CD4-positive, alpha-beta T cell treated with Interleukin-2 at 100 ng/mL for 4 hours (primary cell): ENCODE measurements at regions not wholly inside any gene's neighbourhood (a gene's known extent, or its start where the extent isn't known, plus 50 kb on each side); places are given as distances from the start of the nearest gene placed in this dataset.
"Not testable (repeated sequence)": the region's sequence is repeated elsewhere in the genome, so short reads cannot be mapped to it uniquely, and the experiment has no call there.

Source experiments
- DNase-seq: peaks from one replicate; pipeline ENCODE4 v3.0.0-alpha.2; 2020; ENCODE audit warnings: low spot score

DNA sequence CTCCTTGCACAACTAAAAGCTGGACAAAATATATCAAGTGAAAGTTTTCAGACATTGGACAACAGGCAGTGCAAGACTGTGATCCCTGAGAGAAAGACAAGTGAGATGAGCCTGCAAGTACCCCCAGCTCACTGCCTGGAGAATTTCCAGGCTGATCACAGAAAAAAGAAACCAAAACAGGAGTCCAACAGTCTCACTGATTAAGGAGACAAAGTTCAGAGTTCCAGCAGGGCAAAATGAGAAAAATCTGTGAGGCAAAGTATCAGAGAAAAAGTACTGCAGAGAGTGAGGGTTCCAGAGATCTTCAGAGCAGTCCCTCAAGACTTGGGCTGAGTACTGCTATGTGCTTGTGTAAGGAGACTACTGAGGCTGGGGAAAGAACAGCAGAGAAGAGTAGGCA lies 56.0 kb upstream of the PRSS3 start:
- no peak for DNase-seq

DNA sequence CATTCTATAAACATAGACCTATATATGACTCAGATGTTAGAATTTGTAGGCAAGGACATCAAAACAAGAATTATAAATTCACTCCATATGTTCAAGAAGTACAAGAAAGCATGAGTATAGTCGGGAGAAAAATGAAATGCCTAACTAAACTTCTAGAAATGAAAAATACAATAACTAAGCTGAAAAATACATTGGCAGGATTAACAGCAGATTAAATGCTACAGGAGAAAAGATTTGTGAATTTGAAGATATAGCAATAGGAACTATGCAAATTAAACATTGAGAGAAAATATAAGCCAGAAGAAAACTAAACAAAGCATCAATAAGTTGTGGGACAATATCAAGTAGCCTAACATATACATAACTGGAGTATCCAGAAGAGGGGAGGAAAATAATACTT lies 55.3 kb upstream of the PRSS3 start:
- DNase-seq = no peak

DNA sequence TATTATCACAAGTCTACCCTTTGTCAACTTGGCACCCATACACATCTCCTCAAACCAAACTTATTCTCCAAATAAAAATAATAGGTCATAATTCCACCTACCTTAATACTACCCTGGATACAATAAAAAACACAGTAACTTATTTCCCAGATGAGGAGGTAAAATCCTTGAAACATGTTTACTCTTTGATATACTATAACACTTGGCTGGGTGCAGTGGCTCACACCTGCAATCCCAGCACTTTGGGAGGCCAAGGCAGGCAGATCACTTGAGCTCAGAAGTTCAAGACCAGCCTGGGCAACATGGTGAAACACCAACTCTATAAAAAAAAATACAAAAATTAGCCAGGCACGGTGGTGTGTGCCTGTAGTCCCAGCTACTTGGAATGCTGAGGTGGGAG lies 54.4 kb upstream of the PRSS3 start:
- DNase-seq = not testable (repeated sequence)

- no peak for DNase-seq
Measured at GRCh38 chr9:33742051-33742450, 53.3 kb upstream of the PRSS3 start.

DNA sequence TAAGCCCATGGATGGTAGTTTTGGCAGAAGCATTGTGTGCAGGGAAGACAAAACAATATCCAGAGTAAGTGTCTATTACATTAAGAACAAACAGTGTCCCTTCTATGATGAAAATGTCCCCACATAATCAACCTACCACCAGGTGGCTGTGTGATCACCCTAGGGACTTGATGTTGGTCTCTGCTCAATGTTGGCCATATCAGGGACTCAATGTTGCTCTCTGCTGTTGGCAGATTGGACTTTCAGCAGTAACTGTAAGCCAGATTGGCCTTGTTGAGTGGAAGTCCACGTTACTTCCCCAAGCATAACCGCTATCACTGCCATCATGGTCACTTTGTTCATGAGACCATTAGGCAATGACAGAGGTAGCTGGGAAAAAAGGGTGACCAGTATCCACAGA lies 52.8 kb upstream of the PRSS3 start:
- no peak for DNase-seq
